Transverse colon (tissue), 4 donors: ENCODE measurements at regions not wholly inside any gene's neighbourhood (a gene's known extent, or its start where the extent isn't known, plus 50 kb on each side); places are given as distances from the start of the nearest gene placed in this dataset.

Experiments
- DNase-seq: peaks from one replicate; pipeline ENCODE4 v3.0.0-alpha.2; 2019
- H3K27ac ChIP-seq, 4 donors: fragments of 200-600 bp; sonication (generic); 2 replicates each; pipeline ENCODE4 v1.5.1; 2016 to 2018; ENCODE audit warnings: inconsistent platforms in 4 of 4
- H3K27me3 ChIP-seq: fragments of 200-600 bp; sonication (generic); 2 replicates; pipeline ENCODE4 v1.5.1; 2017; ENCODE audit warnings: inconsistent platforms
- H3K36me3 ChIP-seq, 4 donors: fragments of 200-600 bp; sonication (generic); 2 replicates each; pipeline ENCODE4 v1.5.1; 2017 to 2019; ENCODE audit warnings: inconsistent platforms in 4 of 4
- H3K4me1 ChIP-seq, 4 donors: fragments of 200-600 bp; sonication (generic); 2 replicates each; pipeline ENCODE4 v1.5.1; 2017 to 2020; ENCODE audit warnings: inconsistent platforms in 4 of 4
- H3K4me3 ChIP-seq, 4 donors: fragments of 200-600 bp; sonication (generic); 1 replicate in 1 of 4; 2 replicates in 3 of 4; pipeline versions ENCODE4 v1.5.1 to v1.6.1; 2017 to 2019; ENCODE audit warnings: inconsistent platforms in 4 of 4
- H3K9me3 ChIP-seq, 2 donors: fragments of 200-600 bp; sonication (generic); 2 replicates each; pipeline ENCODE4 v1.5.1; 2017 to 2019; ENCODE audit warnings: inconsistent platforms in 2 of 2
- CTCF ChIP-seq, 5 experiments: fragments of 200-600 bp in 3 of 5; fragments of 450-650 bp in 2 of 5; sonication (generic) in 3 of 5; IDR thresholded peaks; 1 replicate in 2 of 5; 2 replicates in 3 of 5; pipeline ENCODE4 v1.5.1; 2016 to 2017; ENCODE audit warnings: antibody characterized with exemption in 5 of 5, inconsistent platforms in 3 of 5, mild to moderate bottlenecking in 2 of 5, moderate library complexity in 1 of 5
- EP300 ChIP-seq: sonication (generic); formaldehyde crosslinking; IDR thresholded peaks from one replicate; pipeline ENCODE4 v1.6.1; 2017; ENCODE audit warnings: antibody characterized with exemption, low read depth
- POLR2A ChIP-seq: fragments of 450-650 bp; IDR thresholded peaks from one replicate; pipeline ENCODE4 v1.6.1; 2016; ENCODE audit warnings: antibody characterized with exemption, mild to moderate bottlenecking, moderate library complexity
- POLR2AphosphoS5 ChIP-seq, 3 donors: sonication (generic); formaldehyde crosslinking; IDR thresholded peaks; one replicate each; pipeline ENCODE4 v1.6.1; 2016; ENCODE audit warnings: antibody characterized with exemption in 3 of 3
- WGBS, 2 donors: methylation state at CpG; one replicate each; pipeline ENCODE4 v1.1.5; 2018; ENCODE audit warnings: low coverage in 1 of 2; 5-methylcytosine and 5-hydroxymethylcytosine counted together
- in situ Hi-C, 4 donors: fragments of 200-750 bp; cut with MboI; loops; one replicate each; pipeline versions ENCODE4 v1.15.0 to v1.15.1; 2017; ENCODE audit warnings: low sequenced_read_pairs in 3 of 4, low pct_ligation_motif_present in 1 of 4, low pct_unique_long_range_greater_than_20kb in 1 of 4
- intact Hi-C: fragments of 100-400 bp; cut with DNase I; formaldehyde crosslinking; loops from one replicate; pipeline ENCODE4 v1.15.1; 2023; ENCODE audit warnings: low total_unique reads

- DNase-seq = no peak
- Histone ChIP-seq H3K27me3 (no peaks in the 10 kb centered on the region), H3K36me3 (no peaks in the 10 kb centered on the region), H3K9me3 (no peaks in the 10 kb centered on the region), H3K27ac (peak overlapping the region; percentile 38 to 62 (median 57)), H3K4me1 (peaks cover 0 to 6% (median 5%) of the 10 kb centered on the region in 4 donors), H3K4me3 (no peak overlapping the region)
- TF ChIP-seq POLR2A (no peak), EP300 (no peak), CTCF (IDR thresholded peaks at IDR 0.05) (no peak), POLR2AphosphoS5 (IDR thresholded peaks at IDR 0.05) (peak in 1 of 3 donors; percentile 26)
- intact Hi-C loops = loop anchor here (5.0 kb wide), 1 partner anchor 294 kb away; the partner anchor contains the start of gene ZNF438
- in situ Hi-C loops = loop anchor here in 1 of 4 donors (25.0 kb wide), 2 partner anchors 749 to 1074 kb away; no protein-coding TSS in a partner anchor
- 76% methylated on average over 11 of the region's 11 CpGs; no CpG with 5 or more reads in 1 of the 2 donors for WGBS, 2 donors
Observed at GRCh38 chr10:30737931-30738391, 108.4 kb upstream of the LYZL2 start.

- TF ChIP-seq CTCF (IDR thresholded peaks at IDR 0.05) (no peak), POLR2AphosphoS5 (IDR thresholded peaks at IDR 0.05) (peak; percentile 48 to 55 (median 53)), EP300 (peak; percentile 77), POLR2A (no peak)
- intact Hi-C loops (loop anchor here (5.0 kb wide), 1 partner anchor 296 kb away; the partner anchor contains the start of gene ZNF438), in situ Hi-C loops (loop anchor here in 1 of 4 donors (25.0 kb wide), 2 partner anchors 751 to 1076 kb away; no protein-coding TSS in a partner anchor)
- H3K27ac ChIP-seq = peak overlapping the region; percentile 38 to 62 (median 60)
- no peaks in the 10 kb centered on the region for H3K36me3 ChIP-seq
- no peaks in the 10 kb centered on the region for H3K9me3 ChIP-seq
- peak; percentile 38 for DNase-seq
- peaks cover 0 to 6% (median 5%) of the 10 kb centered on the region in 4 donors for H3K4me1 ChIP-seq
- WGBS, 2 donors = 8 to 33% methylated on average over 2 to 10 of the region's 10 CpGs
- H3K27me3 ChIP-seq = no peaks in the 10 kb centered on the region
- H3K4me3 ChIP-seq = no peak overlapping the region
Observed at GRCh38 chr10:30736685-30737232, 107.2 kb upstream of the LYZL2 start.

GRCh38 chr10:30734901-30735300 is 105.3 kb upstream of the LYZL2 start:
- no peak for DNase-seq
- 64 to 90% methylated on average over 2 to 9 of the region's 9 CpGs for WGBS, 2 donors
- Histone ChIP-seq H3K4me3 (no peak overlapping the region), H3K4me1 (peaks cover 0 to 6% (median 5%) of the 10 kb centered on the region in 4 donors), H3K36me3 (no peaks in the 10 kb centered on the region), H3K27ac (peak overlapping the region in 3 of 4 donors; percentile 21 to 25 (median 23)), H3K27me3 (no peaks in the 10 kb centered on the region), H3K9me3 (no peaks in the 10 kb centered on the region)
- intact Hi-C loops = loop anchor here (5.0 kb wide), 1 partner anchor 297 kb away; the partner anchor contains the start of gene ZNF438
- in situ Hi-C loops = loop anchor here in 1 of 4 donors (25.0 kb wide), 2 partner anchors 752 to 1077 kb away; no protein-coding TSS in a partner anchor
- TF ChIP-seq EP300 = no peak
- TF ChIP-seq POLR2A = no peak
- no peak for TF ChIP-seq CTCF (IDR thresholded peaks at IDR 0.05)
- TF ChIP-seq POLR2AphosphoS5 (IDR thresholded peaks at IDR 0.05) = no peak

GRCh38 chr10:30732671-30733070 is 103.1 kb upstream of the LYZL2 start:
- TF ChIP-seq POLR2A (no peak), EP300 (no peak), CTCF (IDR thresholded peaks at IDR 0.05) (no peak), POLR2AphosphoS5 (IDR thresholded peaks at IDR 0.05) (no peak)
- intact Hi-C loops (no loop called here), in situ Hi-C loops (loop anchor here in 1 of 4 donors (25.0 kb wide), 2 partner anchors 755 to 1080 kb away; no protein-coding TSS in a partner anchor)
- Histone ChIP-seq H3K27ac (no peak overlapping the region), H3K4me1 (peaks cover 0 to 6% (median 5%) of the 10 kb centered on the region in 4 donors), H3K36me3 (no peaks in the 10 kb centered on the region), H3K9me3 (no peaks in the 10 kb centered on the region), H3K27me3 (no peaks in the 10 kb centered on the region), H3K4me3 (no peak overlapping the region)
- 92 to 100% methylated on average over 3 to 6 of the region's 6 CpGs for WGBS, 2 donors
- DNase-seq = no peak
